Suprapubic skin (tissue), 3 donors: ENCODE measurements at regions not wholly inside any gene's neighbourhood (a gene's known extent, or its start where the extent isn't known, plus 50 kb on each side); places are given as distances from the start of the nearest gene placed in this dataset.

Experiments
- CTCF ChIP-seq, 2 donors: fragments of 200-600 bp in 1 of 2; fragments of 450-650 bp in 1 of 2; sonication (generic) in 1 of 2; IDR thresholded peaks; one replicate each; pipeline ENCODE4 v1.5.1; 2016 to 2019; ENCODE audit warnings: antibody characterized with exemption in 2 of 2, mild to moderate bottlenecking in 1 of 2, moderate library complexity in 1 of 2
- POLR2A ChIP-seq, 2 donors: fragments of 450-650 bp; IDR thresholded peaks; one replicate each; pipeline ENCODE4 v1.6.1; 2017; ENCODE audit warnings: antibody characterized with exemption in 2 of 2, mild to moderate bottlenecking in 2 of 2, moderate library complexity in 2 of 2

GRCh38 chr3:109900783-109901182 is 563.4 kb upstream of the DPPA4 start:
- TF ChIP-seq CTCF (IDR thresholded peaks at IDR 0.05), result no peak
- no peak for TF ChIP-seq POLR2A (IDR thresholded peaks at IDR 0.05)
